H1 (cell line): ENCODE measurements at regions not wholly inside any gene's neighbourhood (a gene's known extent, or its start where the extent isn't known, plus 50 kb on each side); places are given as distances from the start of the nearest gene placed in this dataset.

Experiments used
- CTCF ChIA-PET: fragments of 300-600 bp; sonication (Branson Sonifier 250); formaldehyde crosslinking; loops from one replicate; lab custom pipeline; 2021; ENCODE audit not compliant: partially characterized antibody; lab: Charles Lee
- POLR2A ChIA-PET: fragments of 300-600 bp; sonication (Branson Sonifier 250); formaldehyde crosslinking; loops from one replicate; lab custom pipeline; 2021; ENCODE audit warnings: inconsistent platforms; ENCODE audit not compliant: partially characterized antibody; lab: Charles Lee
- DNase-seq, 2 experiments: peaks; one replicate each; pipeline versions ENCODE4 v3.0.0 to v3.0.0-alpha.2; 2010 to 2022; ENCODE audit warnings: low spot score in 2 of 2, low read depth in 1 of 2, mixed read lengths in 1 of 2
- FAIRE-seq: peaks from 2 replicates; lab custom pipeline; 2011; peaks lifted over from hg19 to GRCh38; lab: Jason Lieb, UNC
- H2AFZ ChIP-seq: 2 replicates; pipeline ENCODE4 v1.8.1; 2012; ENCODE audit warnings: low read length, inconsistent platforms
- H2AK5ac ChIP-seq: 2 replicates; pipeline ENCODE4 v1.6.1; 2013; ENCODE audit warnings: low read depth, low read length
- H2BK120ac ChIP-seq: replicated peaks from 2 replicates; pipeline ENCODE3; 2013; ENCODE audit warnings: low read depth, low read length, inconsistent platforms
- H2BK12ac ChIP-seq: 2 replicates; pipeline ENCODE4 v1.6.1; 2013; ENCODE audit warnings: low read depth, low read length
- H2BK15ac ChIP-seq: 2 replicates; pipeline ENCODE4 v1.6.1; 2013; ENCODE audit warnings: low read length
- H2BK20ac ChIP-seq: 2 replicates; pipeline ENCODE4 v1.6.1; 2013; ENCODE audit warnings: low read length
- H2BK5ac ChIP-seq: 2 replicates; pipeline ENCODE4 v1.6.1; 2013; ENCODE audit warnings: low read depth, low read length
- H3K14ac ChIP-seq: 2 replicates; pipeline ENCODE4 v1.6.1; 2013; ENCODE audit warnings: inconsistent platforms; ENCODE audit not compliant: insufficient read length
- H3K18ac ChIP-seq: 2 replicates; pipeline ENCODE4 v1.6.1; 2013; ENCODE audit warnings: low read length; ENCODE audit errors: extremely low read depth
- H3K23ac ChIP-seq: 2 replicates; pipeline ENCODE4 v1.6.1; 2013; ENCODE audit warnings: inconsistent platforms; ENCODE audit not compliant: insufficient read length
- H3K23me2 ChIP-seq: 2 replicates; pipeline ENCODE4 v1.6.1; 2013; ENCODE audit warnings: low read depth, low read length
- H3K27ac ChIP-seq: 2 replicates; pipeline ENCODE4 v1.6.1; 2011; ENCODE audit warnings: low read depth, low read length, inconsistent platforms
- H3K27me3 ChIP-seq, 4 experiments: replicated peaks in 1 of 4; 1 replicate in 1 of 4; 2 replicates in 3 of 4; pipeline versions ENCODE4 v1.6.1 to v1.8.1; 2011 to 2013; ENCODE audit warnings: low read length in 3 of 4, mild to moderate bottlenecking in 3 of 4, inconsistent platforms in 2 of 4, mixed read lengths in 2 of 4, moderate library complexity in 1 of 4; ENCODE audit not compliant: control insufficient read depth in 3 of 4, insufficient read depth in 3 of 4; ENCODE audit errors: extremely low read depth in 1 of 4
- H3K36me3 ChIP-seq, 4 experiments: 2 replicates each; pipeline versions ENCODE4 v1.6.1 to v1.8.1; 2011 to 2013; ENCODE audit warnings: mild to moderate bottlenecking in 4 of 4, low read length in 3 of 4, moderate library complexity in 2 of 4, control low read depth in 1 of 4, inconsistent platforms in 1 of 4; ENCODE audit not compliant: insufficient read depth in 4 of 4, control insufficient read depth in 2 of 4
- H3K4ac ChIP-seq: replicated peaks from 2 replicates; pipeline ENCODE3; 2013; ENCODE audit warnings: low read length, low read depth, mixed read lengths, inconsistent platforms; ENCODE audit not compliant: insufficient read length
- H3K4me1 ChIP-seq, 4 experiments: replicated peaks in 1 of 4; 1 replicate in 1 of 4; 2 replicates in 3 of 4; pipeline versions ENCODE4 v1.6.1 to v1.8.1; 2011 to 2013; ENCODE audit warnings: low read length in 3 of 4, inconsistent platforms in 2 of 4, mixed read lengths in 1 of 4; ENCODE audit not compliant: insufficient read depth in 4 of 4, control insufficient read depth in 3 of 4
- H3K4me2 ChIP-seq, 2 experiments: 2 replicates each; pipeline versions ENCODE4 v1.6.1 to v1.8.1; 2011 to 2013; ENCODE audit warnings: low read depth in 2 of 2, low read length in 2 of 2, control low read depth in 1 of 2, inconsistent platforms in 1 of 2, mild to moderate bottlenecking in 1 of 2; ENCODE audit not compliant: insufficient read depth in 1 of 2
- H3K4me3 ChIP-seq, 4 experiments: fragments of 200-600, 300-600 bp in 1 of 4; sonication (generic), shearing (Covaris generic), sonication (Bioruptor Twin) in 1 of 4; 2 replicates each; pipeline versions ENCODE4 v1.5.1 to v1.8.1; 2011 to 2016; ENCODE audit warnings: low read length in 4 of 4, low read depth in 3 of 4, control low read depth in 2 of 4, inconsistent platforms in 2 of 4, mild to moderate bottlenecking in 2 of 4, mixed read lengths in 1 of 4, moderate library complexity in 1 of 4; ENCODE audit not compliant: insufficient read depth in 2 of 4; ENCODE audit errors: extremely low read depth in 1 of 4
- H3K56ac ChIP-seq: replicated peaks from 2 replicates; pipeline ENCODE3; 2013; ENCODE audit warnings: low read depth, mild to moderate bottlenecking, mixed read lengths, low read length, inconsistent platforms; ENCODE audit not compliant: insufficient read length
- H3K79me1 ChIP-seq: 2 replicates; pipeline ENCODE4 v1.6.1; 2013; ENCODE audit warnings: low read depth, low read length, control low read depth
- H3K79me2 ChIP-seq, 2 experiments: 2 replicates each; pipeline versions ENCODE4 v1.6.1 to v1.8.1; 2012 to 2013; ENCODE audit warnings: low read length in 2 of 2, mild to moderate bottlenecking in 2 of 2, inconsistent platforms in 1 of 2; ENCODE audit not compliant: insufficient read depth in 2 of 2, control insufficient read depth in 1 of 2
- H3K9ac ChIP-seq, 4 experiments: replicated peaks in 1 of 4; 1 replicate in 1 of 4; 2 replicates in 3 of 4; pipeline versions ENCODE4 v1.6.1 to v1.8.1; 2011 to 2013; ENCODE audit warnings: low read depth in 3 of 4, low read length in 3 of 4, control low read depth in 2 of 4, mild to moderate bottlenecking in 2 of 4, moderate library complexity in 2 of 4, inconsistent platforms in 1 of 4; ENCODE audit errors: extremely low read depth in 1 of 4
- H3K9me3 ChIP-seq, 2 experiments: 2 replicates each; pipeline versions ENCODE4 v1.6.1 to v1.8.1; 2012 to 2013; ENCODE audit warnings: mild to moderate bottlenecking in 2 of 2, moderate library complexity in 2 of 2, control low read depth in 1 of 2, inconsistent platforms in 1 of 2, low read depth in 1 of 2, low read length in 1 of 2, mixed read lengths in 1 of 2; ENCODE audit not compliant: insufficient read depth in 2 of 2
- H4K20me1 ChIP-seq, 2 experiments: replicated peaks in 1 of 2; 2 replicates each; pipeline versions ENCODE3 to v1.8.1; 2011 to 2013; ENCODE audit warnings: inconsistent platforms in 2 of 2, low read length in 2 of 2, mild to moderate bottlenecking in 1 of 2; ENCODE audit not compliant: insufficient read depth in 2 of 2, control insufficient read depth in 1 of 2
- H4K5ac ChIP-seq: 2 replicates; pipeline ENCODE4 v1.6.1; 2013; ENCODE audit warnings: low read length, low read depth, mixed read lengths, inconsistent platforms; ENCODE audit not compliant: insufficient read length
- H4K8ac ChIP-seq: 2 replicates; pipeline ENCODE4 v1.8.0; 2013; ENCODE audit warnings: mild to moderate bottlenecking, moderate library complexity, low read length, inconsistent platforms; ENCODE audit not compliant: insufficient read depth; ENCODE audit errors: extremely low read depth
- H4K91ac ChIP-seq: replicated peaks from 2 replicates; pipeline ENCODE3; 2013; ENCODE audit warnings: low read length, mixed read lengths, inconsistent platforms; ENCODE audit not compliant: insufficient read length
- ASH2L ChIP-seq: fragments of 200-600, 300-600 bp; sonication (generic); IDR thresholded peaks from one replicate; pipeline ENCODE4 v1.7.1; 2017; ENCODE audit warnings: low read length
- ATF2 ChIP-seq: IDR thresholded peaks from 2 replicates; pipeline ENCODE4 v1.6.1; 2012; ENCODE audit warnings: low read length, inconsistent platforms
- FOSL1 ChIP-seq: IDR thresholded peaks from 2 replicates; pipeline ENCODE4 v1.6.1; 2011; ENCODE audit warnings: mild to moderate bottlenecking, low read depth, low read length, moderate library complexity; ENCODE audit not compliant: insufficient read depth
- KDM4A ChIP-seq: IDR thresholded peaks from one replicate; pipeline ENCODE4 v1.7.1; 2012; ENCODE audit warnings: low read depth, mild to moderate bottlenecking, moderate library complexity, low read length, inconsistent platforms; ENCODE audit not compliant: severe bottlenecking
- POLR2AphosphoS5 ChIP-seq: IDR thresholded peaks from 2 replicates; pipeline ENCODE4 v1.6.1; 2011; ENCODE audit warnings: low read depth, low read length
- RFX5 ChIP-seq: IDR thresholded peaks from 2 replicates; pipeline ENCODE4 v1.6.1; 2011; ENCODE audit warnings: low read depth, low read length, improper control_type of control experiment, borderline replicate concordance
- SIRT6 ChIP-seq: IDR thresholded peaks from one replicate; pipeline ENCODE4 v1.7.1; 2012; ENCODE audit warnings: low read length, inconsistent platforms
- SP1 ChIP-seq: IDR thresholded peaks from 2 replicates; pipeline ENCODE4 v1.6.1; 2011; ENCODE audit warnings: low read depth, low read length
- SRF ChIP-seq: IDR thresholded peaks from 2 replicates; pipeline ENCODE4 v1.6.1; 2011; ENCODE audit warnings: mild to moderate bottlenecking, low read depth, low read length, moderate library complexity
- WGBS, 2 experiments: shearing (Covaris generic) in 1 of 2; methylation state at CpG; one replicate each; pipeline versions ENCODE4 v1.1.6 to v1.1.7; 2013 to 2015; ENCODE audit warnings: low lambda C conversion rate in 2 of 2, mixed read lengths in 2 of 2, inconsistent platforms in 1 of 2, low coverage in 1 of 2, missing lambda C conversion rate in 1 of 2; ENCODE audit not compliant: insufficient replicate concordance in 2 of 2, insufficient coverage in 1 of 2, insufficient read length in 1 of 2; ENCODE audit errors: extremely low coverage in 1 of 2, missing lambda C conversion rate in 1 of 2; 5-methylcytosine and 5-hydroxymethylcytosine counted together

GRCh38 chr6:139522511-139523220, 148.2 kb upstream of the CITED2 start:
- H3K27me3 ChIP-seq, result no peaks in the 10 kb centered on the region
- no peak for DNase-seq
- no peak overlapping the region for H2AFZ ChIP-seq
- H2BK20ac ChIP-seq, result no peak overlapping the region
- H3K4me3 ChIP-seq, result no peak overlapping the region
- 0 out of 8 replicates have a peak, but pooled peaks cover 0 to 2% (median 0%) of the 10 kb centered on the region in 4 experiments for H3K36me3 ChIP-seq
- ChIA-PET CTCF (interaction anchor here (1.0 kb wide), 1 partner anchor 532 kb away, joined by 5 read pairs; no protein-coding TSS in a partner anchor), POLR2A (no interaction called here)
- H4K8ac ChIP-seq, result no peak overlapping the region
- no peaks in the 10 kb centered on the region for H4K20me1 ChIP-seq
- no peaks in the 10 kb centered on the region for H3K4me1 ChIP-seq
- H3K23ac ChIP-seq, result no peak overlapping the region
- no peak overlapping the region for H3K18ac ChIP-seq
- H3K9ac ChIP-seq, result no peak overlapping the region
- no peak overlapping the region for H4K91ac ChIP-seq
- H3K4me2 ChIP-seq, result no peak overlapping the region
- TF ChIP-seq ASH2L (no peak), SRF (no peak), SIRT6 (no peak), FOSL1 (no peak), RFX5 (no peak), ATF2 (no peak), SP1 (no peak), POLR2AphosphoS5 (no peak), KDM4A (no peak)
- no peak overlapping the region for H3K56ac ChIP-seq
- H3K79me2 ChIP-seq, result no peaks in the 10 kb centered on the region
- H3K27ac ChIP-seq, result no peak overlapping the region
- H3K4ac ChIP-seq, result no peak overlapping the region
- no peak overlapping the region for H2BK12ac ChIP-seq
- H2BK120ac ChIP-seq, result no peak overlapping the region
- H4K5ac ChIP-seq, result no peak overlapping the region
- H2BK15ac ChIP-seq, result no peak overlapping the region
- H2BK5ac ChIP-seq, result no peak overlapping the region
- H3K79me1 ChIP-seq, result no peaks in the 10 kb centered on the region
- 84% methylated on average over 3 of the region's 3 CpGs; no CpG with 5 or more reads in 1 of the 2 experiments for WGBS, 2 experiments
- FAIRE-seq, result no peak
- no peak overlapping the region for H2AK5ac ChIP-seq
- no peak overlapping the region for H3K14ac ChIP-seq
- no peaks in the 10 kb centered on the region for H3K23me2 ChIP-seq
- H3K9me3 ChIP-seq, result no peaks in the 10 kb centered on the region
